ENCODE measurements at regions not wholly inside any gene's neighbourhood (a gene's known extent, or its start where the extent isn't known, plus 50 kb on each side); places are given as distances from the start of the nearest gene placed in this dataset.

GRCh38 chr3:101120039-101120438, 126.8 kb upstream of the ABI3BP start:
- CTCF ChIA-PET, result no interaction called here
- BruUV-seq (replicated peaks), result no TSS peak

GRCh38 chr3:101119535-101119934, 126.3 kb upstream of the ABI3BP start:
- Histone ChIP-seq H3K4me1 (ENCODE audit: insufficient read depth, low read length) (peaks cover 16% of the 10 kb centered on the region), H3K9me2 (replicated peaks; ENCODE audit: low read length) (no peaks in the 10 kb centered on the region), H4K20me1 (ENCODE audit: low read length) (no peaks in the 10 kb centered on the region), H3K9me3 (ENCODE audit: low read length) (no peaks in the 10 kb centered on the region), H3K27ac (ENCODE audit: low read length) (no peak overlapping the region), H2AFZ (ENCODE audit: low read length) (no peak overlapping the region), H3F3A (ENCODE audit: low read length, unreplicated experiment) (no peaks in the 10 kb centered on the region), H3K36me3 (ENCODE audit: low read depth, low read length) (no peaks in the 10 kb centered on the region), H3K9ac (ENCODE audit: low read length) (no peak overlapping the region), H3K27me3 (ENCODE audit: low read length) (no peaks in the 10 kb centered on the region), H3K79me2 (ENCODE audit: low read length) (no peaks in the 10 kb centered on the region), H3K4me3 (ENCODE audit: low read length) (no peak overlapping the region), H3K4me2 (ENCODE audit: low read length) (peak overlapping the region; percentile 23)
- ATAC-seq, result peak; percentile 75
- TF ChIP-seq EZH2phosphoT487 (IDR thresholded peaks at IDR 0.05; ENCODE audit: borderline replicate concordance, low read length) (no peak), EZH2 (IDR thresholded peaks at IDR 0.05; ENCODE audit: low read length, unreplicated experiment) (no peak), CTCF (conservative IDR thresholded peaks at IDR 0.05; ENCODE audit: low read depth, low read length) (no peak)
- ChIA-PET CTCF (no interaction called here), POLR2A (ENCODE audit: unreplicated experiment) (interaction anchor here (0.7 kb wide), 1 partner anchor 38 kb away, joined by 4 read pairs; no protein-coding TSS in a partner anchor)
- intact Hi-C loops (cut with micrococcal nuclease), result no loop called here
- peak; percentile 61 for DNase-seq
- BruUV-seq (replicated peaks), result no TSS peak

More at GRCh38 chr3:101120039-101120438, 126.8 kb upstream of the ABI3BP start:
- Histone ChIP-seq H3F3A (ENCODE audit: low read length, unreplicated experiment) (no peaks in the 10 kb centered on the region), H3K4me2 (ENCODE audit: low read length) (peak overlapping the region; percentile 23; the same call in 1 of the 2 replicates), H3K4me3 (ENCODE audit: low read length) (no peak overlapping the region), H2AFZ (ENCODE audit: low read length) (no peak overlapping the region), H4K20me1 (ENCODE audit: low read length) (no peaks in the 10 kb centered on the region), H3K27me3 (ENCODE audit: low read length) (no peaks in the 10 kb centered on the region), H3K9me2 (replicated peaks; ENCODE audit: low read length) (no peaks in the 10 kb centered on the region), H3K79me2 (ENCODE audit: low read length) (no peaks in the 10 kb centered on the region), H3K27ac (ENCODE audit: low read length) (no peak overlapping the region), H3K36me3 (ENCODE audit: low read depth, low read length) (no peaks in the 10 kb centered on the region), H3K9me3 (ENCODE audit: low read length) (no peaks in the 10 kb centered on the region), H3K9ac (ENCODE audit: low read length) (no peak overlapping the region), H3K4me1 (ENCODE audit: insufficient read depth, low read length) (peaks cover 16% of the 10 kb centered on the region)
- TF ChIP-seq EZH2 (IDR thresholded peaks at IDR 0.05; ENCODE audit: low read length, unreplicated experiment) (no peak), EZH2phosphoT487 (IDR thresholded peaks at IDR 0.05; ENCODE audit: borderline replicate concordance, low read length) (no peak), CTCF (conservative IDR thresholded peaks at IDR 0.05; ENCODE audit: low read depth, low read length) (no peak)
- DNase-seq (no peak), ATAC-seq (no peak; the same call in 1 of the 2 replicates)
- POLR2A ChIA-PET (ENCODE audit: unreplicated experiment), result no interaction called here
- intact Hi-C loops (cut with micrococcal nuclease), result no loop called here

- H4K20me1 ChIP-seq (ENCODE audit: low read length), result no peaks in the 10 kb centered on the region
- H3K9me2 ChIP-seq (replicated peaks; ENCODE audit: low read length), result no peaks in the 10 kb centered on the region
- intact Hi-C loops (cut with micrococcal nuclease), result no loop called here
- TF ChIP-seq EZH2phosphoT487 (IDR thresholded peaks at IDR 0.05; ENCODE audit: borderline replicate concordance, low read length) (no peak), CTCF (conservative IDR thresholded peaks at IDR 0.05; ENCODE audit: low read depth, low read length) (no peak), EZH2 (IDR thresholded peaks at IDR 0.05; ENCODE audit: low read length, unreplicated experiment) (no peak)
- no peak overlapping the region for H3K27ac ChIP-seq (ENCODE audit: low read length)
- H3K27me3 ChIP-seq (ENCODE audit: low read length), result no peaks in the 10 kb centered on the region
- H3K9me3 ChIP-seq (ENCODE audit: low read length), result no peaks in the 10 kb centered on the region
- H3F3A ChIP-seq (ENCODE audit: low read length, unreplicated experiment), result no peaks in the 10 kb centered on the region
- no peak overlapping the region for H3K4me2 ChIP-seq (ENCODE audit: low read length)
- no peak overlapping the region for H2AFZ ChIP-seq (ENCODE audit: low read length)
- ATAC-seq (no peak), DNase-seq (no peak)
- CTCF ChIA-PET, result no interaction called here
- no peak overlapping the region for H3K4me3 ChIP-seq (ENCODE audit: low read length)
- POLR2A ChIA-PET (ENCODE audit: unreplicated experiment), result no interaction called here
- no TSS peak for BruUV-seq (replicated peaks)
- no peaks in the 10 kb centered on the region for H3K36me3 ChIP-seq (ENCODE audit: low read depth, low read length)
- peaks cover 16% of the 10 kb centered on the region for H3K4me1 ChIP-seq (ENCODE audit: insufficient read depth, low read length)
- no peaks in the 10 kb centered on the region for H3K79me2 ChIP-seq (ENCODE audit: low read length)
- H3K9ac ChIP-seq (ENCODE audit: low read length), result no peak overlapping the region
These were observed 124.8 kb upstream of the ABI3BP start for GRCh38 chr3:101117980-101118379.

Measured in PC-3 (cell line).